OCI-LY1 (cell line): ENCODE measurements at regions not wholly inside any gene's neighbourhood (a gene's known extent, or its start where the extent isn't known, plus 50 kb on each side); places are given as distances from the start of the nearest gene placed in this dataset.

Source experiments
- EZH2 ChIP-seq: fragments of 200-600 bp; sonication (generic), shearing (Covaris generic); IDR thresholded peaks from 2 replicates; pipeline ENCODE4 v1.8.0; 2017; ENCODE audit warnings: borderline replicate concordance, mixed run types, mild to moderate bottlenecking, antibody characterized with exemption, low read length, moderate library complexity, mixed read lengths
- TF ChIP-seq, protein P1 (sequence below): fragments of 200-600 bp; sonication (generic), shearing (Covaris generic); IDR thresholded peaks from 2 replicates; pipeline ENCODE4 v1.5.1; 2017; ENCODE audit warnings: mild to moderate bottlenecking, antibody characterized with exemption, low read length, moderate library complexity, mixed read lengths

DNA sequence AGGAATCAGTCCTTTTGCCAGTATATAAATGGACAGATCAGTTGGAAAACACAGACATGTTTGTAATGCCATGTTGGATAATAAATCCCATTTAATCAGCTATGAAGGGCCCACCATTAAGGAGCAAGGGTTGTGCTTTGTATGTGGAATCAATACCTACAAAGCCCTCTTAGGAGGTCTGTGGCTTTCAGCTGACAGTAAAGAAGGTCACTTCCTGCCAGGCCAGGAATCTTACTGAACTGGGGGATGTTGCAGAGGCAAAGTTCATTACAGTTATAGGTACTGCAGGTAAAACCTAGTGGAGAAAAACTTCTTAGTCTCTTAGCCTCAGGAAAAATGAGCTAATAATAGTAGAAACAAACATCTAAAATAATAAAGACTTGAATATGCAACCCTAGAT, 129.5 kb downstream of the FAM76B start:
- TF ChIP-seq EZH2, result no peak
- TF ChIP-seq, protein P1, sequence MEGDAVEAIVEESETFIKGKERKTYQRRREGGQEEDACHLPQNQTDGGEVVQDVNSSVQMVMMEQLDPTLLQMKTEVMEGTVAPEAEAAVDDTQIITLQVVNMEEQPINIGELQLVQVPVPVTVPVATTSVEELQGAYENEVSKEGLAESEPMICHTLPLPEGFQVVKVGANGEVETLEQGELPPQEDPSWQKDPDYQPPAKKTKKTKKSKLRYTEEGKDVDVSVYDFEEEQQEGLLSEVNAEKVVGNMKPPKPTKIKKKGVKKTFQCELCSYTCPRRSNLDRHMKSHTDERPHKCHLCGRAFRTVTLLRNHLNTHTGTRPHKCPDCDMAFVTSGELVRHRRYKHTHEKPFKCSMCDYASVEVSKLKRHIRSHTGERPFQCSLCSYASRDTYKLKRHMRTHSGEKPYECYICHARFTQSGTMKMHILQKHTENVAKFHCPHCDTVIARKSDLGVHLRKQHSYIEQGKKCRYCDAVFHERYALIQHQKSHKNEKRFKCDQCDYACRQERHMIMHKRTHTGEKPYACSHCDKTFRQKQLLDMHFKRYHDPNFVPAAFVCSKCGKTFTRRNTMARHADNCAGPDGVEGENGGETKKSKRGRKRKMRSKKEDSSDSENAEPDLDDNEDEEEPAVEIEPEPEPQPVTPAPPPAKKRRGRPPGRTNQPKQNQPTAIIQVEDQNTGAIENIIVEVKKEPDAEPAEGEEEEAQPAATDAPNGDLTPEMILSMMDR, result no peak
